ENCODE measurements at regions not wholly inside any gene's neighbourhood (a gene's known extent, or its start where the extent isn't known, plus 50 kb on each side); places are given as distances from the start of the nearest gene placed in this dataset.

- TF ChIP-seq CTCF (IDR thresholded peaks at IDR 0.05), result no peak
- no peak for TF ChIP-seq POLR2A (IDR thresholded peaks at IDR 0.05)
Measured at GRCh38 chr12:97313471-97314190, 149.0 kb upstream of the RMST start.

All from esophagus squamous epithelium (tissue), 4 donors.